ENCODE measurements at regions not wholly inside any gene's neighbourhood (a gene's known extent, or its start where the extent isn't known, plus 50 kb on each side); places are given as distances from the start of the nearest gene placed in this dataset.

DNA sequence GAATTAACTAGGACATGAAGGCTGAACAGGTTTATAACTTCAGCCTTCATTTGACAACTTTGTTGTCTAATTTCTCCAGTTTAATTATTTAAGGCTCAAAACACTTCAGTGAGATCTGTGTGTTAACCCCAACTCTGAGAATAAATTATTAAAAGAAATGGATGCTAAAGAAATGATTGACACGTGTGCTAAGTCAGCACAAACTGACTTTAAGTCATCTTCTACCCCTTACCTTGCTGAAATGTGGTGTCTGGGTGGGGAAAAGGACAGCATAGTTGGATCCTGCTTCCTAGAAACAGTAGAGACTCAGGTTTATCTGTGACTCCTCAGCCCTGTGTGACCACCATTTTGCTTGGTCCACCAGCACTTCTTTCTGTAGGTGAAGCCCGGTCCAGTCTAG is 324.8 kb upstream of the NPSR1 start:
- DNase-seq = no peak

DNA sequence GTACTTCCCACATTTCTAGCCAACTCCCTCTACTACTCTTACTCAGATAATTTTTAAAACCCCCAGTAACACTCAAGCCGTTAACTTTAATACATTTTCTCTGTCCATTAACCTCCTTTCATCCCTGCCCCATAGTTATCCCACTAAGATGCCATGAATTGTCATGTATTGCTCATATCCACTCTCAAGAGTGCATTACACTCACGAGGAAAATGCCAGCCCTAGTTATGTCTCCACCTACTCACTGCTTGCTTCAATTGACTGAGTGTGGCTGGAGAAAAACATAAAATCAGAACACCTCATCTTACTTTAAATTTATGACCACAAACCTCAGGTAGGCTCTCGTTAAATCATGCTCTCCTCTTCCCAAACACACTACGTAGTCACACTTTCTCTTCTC is 324.1 kb upstream of the NPSR1 start:
- no peak for DNase-seq

DNA sequence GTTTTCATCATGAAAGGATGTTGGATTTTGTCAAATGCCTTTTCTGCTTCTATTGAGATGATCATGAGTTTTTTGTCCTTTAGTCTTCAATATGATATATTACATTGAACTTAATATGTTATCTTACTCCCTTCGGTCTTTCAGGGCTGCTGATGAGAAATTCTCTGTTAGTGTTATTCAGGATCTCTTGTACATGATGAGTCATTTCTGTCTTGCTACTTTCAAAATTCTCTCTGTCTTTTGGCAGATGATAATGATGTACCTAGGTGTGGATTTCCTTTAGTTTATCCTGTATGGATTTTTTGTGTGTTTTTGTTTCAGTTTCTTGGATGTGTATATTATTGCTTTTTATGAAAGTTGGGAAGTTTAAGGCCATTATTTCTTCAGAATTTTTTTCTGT is 320.9 kb upstream of the NPSR1 start:
- DNase-seq = no peak

DNA sequence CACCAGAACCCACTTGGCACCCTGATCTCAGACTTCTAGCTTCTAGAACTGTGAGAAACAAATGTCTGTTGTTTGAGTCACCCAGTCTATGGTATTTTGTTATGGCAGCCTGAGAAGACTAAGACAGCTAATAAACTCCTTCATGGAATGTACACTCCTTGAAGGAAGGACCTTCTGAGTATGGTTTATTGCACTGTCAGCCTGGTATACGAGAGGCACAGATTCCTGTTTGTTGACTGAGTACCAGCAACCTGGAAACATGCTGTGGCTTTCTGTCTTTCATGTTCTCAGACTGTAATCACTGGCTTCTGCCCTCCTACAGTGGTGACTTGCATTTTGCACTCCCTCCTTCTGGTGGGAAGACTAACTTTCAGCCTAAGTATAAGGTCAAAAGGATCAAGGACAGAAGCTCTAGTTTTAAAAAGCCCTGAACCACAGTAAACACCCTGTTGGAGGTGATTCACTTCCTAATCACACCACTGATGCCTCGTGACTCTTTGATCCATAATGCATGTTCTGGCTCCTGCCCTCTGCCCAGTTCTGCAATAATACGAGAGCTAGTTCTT is 319.0 kb upstream of the NPSR1 start:
- DNase-seq = peak; percentile 55

DNA sequence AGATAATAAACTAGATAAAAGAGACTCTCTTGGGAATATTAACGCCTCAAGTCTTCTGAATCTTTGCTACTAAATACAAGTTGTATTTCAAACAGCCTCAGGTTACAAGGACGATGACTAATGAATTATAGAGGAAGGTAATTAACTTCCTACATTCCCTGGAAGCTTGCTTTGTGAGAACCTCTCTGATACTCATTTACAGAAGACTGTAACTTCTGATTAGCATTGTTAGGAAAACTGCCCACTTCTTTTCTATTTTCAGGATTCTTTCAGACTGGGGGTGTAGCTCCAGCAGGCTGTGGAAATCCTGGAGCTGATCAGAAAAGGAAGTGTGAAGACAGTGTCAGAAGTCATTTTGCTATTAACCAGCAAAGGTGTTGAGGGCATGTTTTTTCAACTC is 316.7 kb upstream of the NPSR1 start:
- DNase-seq = no peak

DNA sequence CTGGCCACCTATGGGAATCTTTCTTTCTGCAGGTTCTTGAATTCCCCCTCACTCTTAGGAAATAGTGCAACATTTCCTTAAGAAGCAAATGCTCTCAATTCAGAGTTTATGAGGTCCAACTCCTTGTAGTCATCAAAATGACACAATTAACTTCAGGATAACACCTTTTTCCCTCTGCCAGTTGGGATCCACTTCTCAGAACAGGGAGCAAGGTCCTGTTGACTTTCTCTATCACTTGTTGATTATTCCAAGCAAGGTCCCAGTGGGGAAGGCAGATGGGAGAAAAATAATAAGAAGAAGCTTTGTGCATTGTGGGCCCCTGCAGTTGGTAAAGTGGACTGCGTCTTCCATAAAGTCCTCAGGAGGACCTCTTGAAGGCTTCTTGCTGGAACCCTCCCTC is 315.6 kb upstream of the NPSR1 start:
- no peak for DNase-seq

DNA sequence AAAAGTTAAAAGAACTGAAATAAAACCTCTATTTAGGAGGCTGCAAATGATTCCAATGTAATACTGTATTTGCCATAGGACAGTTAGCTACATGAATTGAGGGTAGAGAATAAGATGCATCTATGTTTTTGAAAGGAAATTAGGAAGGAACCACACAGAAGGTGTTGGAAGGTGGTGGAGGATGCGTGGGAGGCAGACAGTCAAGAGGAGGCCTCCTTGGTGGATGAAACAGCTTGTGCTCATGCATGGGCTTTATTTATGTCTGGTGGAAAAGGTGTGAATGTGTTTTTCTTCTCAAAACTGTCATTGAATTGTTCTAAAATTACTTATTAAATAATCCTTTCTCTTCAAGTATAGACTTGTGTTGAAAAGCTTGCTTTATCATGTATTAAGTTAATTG is 314.4 kb upstream of the NPSR1 start:
- no peak for DNase-seq

DNA sequence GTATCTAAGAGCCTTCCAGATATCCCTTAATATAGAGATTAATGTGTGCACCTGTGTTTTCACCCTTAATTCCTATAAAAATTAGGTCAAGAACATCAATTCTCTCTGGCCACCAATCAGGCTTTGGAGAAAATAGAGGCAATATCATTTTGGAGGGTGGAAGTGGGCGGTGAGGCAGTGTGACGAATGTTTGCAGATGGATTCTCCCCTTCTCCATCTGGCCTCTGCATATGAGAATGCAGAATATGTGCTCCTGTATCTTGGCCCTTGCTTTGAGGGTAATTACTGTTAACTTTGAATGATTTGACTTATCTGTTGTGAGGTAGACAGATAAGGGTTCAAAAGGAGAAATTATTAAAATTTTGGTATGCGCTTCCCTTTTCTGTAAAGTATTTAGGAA is 304.0 kb upstream of the NPSR1 start:
- DNase-seq = no peak

DNA sequence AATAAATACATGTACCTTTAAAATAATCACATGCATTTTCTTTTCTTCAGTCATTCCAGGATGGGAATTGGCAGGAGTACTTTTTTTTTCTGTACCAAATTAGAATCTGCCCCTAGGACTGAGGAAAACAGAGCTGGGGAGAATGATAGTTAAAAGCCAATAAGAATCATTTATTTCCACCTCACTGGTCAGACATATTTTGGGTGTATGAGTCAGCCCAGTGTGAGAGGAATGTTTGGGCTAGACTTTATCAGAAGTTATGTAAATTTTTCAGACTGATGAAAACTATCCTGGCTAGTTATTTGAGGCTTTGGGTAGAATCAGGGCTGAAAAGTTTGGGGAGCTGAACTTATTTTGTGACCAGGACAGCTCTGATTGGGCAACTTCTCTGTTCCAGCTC is 303.1 kb upstream of the NPSR1 start:
- DNase-seq = peak; percentile 80

DNA sequence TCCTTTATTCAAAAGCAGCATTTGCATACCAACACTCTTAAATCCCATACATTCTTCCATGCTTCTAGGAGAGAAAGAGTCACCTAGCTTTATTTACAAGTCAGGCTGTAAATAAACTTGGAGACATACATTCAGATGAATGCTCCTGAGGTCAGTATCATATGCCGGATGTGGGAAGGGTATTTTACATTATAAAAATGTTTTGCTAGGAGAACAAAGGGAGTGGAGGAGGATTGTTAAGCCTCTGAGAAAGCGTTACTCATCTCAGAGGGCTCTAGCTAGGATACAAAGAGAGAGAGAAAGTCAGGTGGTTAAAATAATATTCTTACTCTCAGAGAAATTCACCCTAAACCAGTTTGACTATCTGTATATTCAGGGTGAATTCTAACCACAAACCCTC is 300.9 kb upstream of the NPSR1 start:
- DNase-seq = no peak

DNA sequence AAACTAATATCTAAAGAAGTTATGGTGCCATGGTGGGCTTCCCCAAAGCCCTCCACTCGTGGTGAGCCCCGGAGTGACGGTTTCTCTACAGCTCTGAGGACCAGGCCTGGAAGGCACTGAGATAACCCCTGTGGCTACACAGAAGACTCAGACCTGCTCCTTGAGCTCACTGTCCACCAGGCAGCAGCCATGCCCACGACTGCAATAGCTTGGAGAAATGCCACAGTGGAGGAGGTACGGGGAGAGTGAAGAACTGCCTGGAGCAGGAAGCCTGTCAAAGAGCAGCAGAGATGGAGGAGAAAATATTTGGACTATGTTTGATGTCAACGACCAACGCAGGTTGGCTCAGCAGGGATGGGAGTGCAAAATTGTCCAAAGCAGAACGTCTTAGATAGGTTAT is 300.1 kb upstream of the NPSR1 start:
- no peak for DNase-seq

DNA sequence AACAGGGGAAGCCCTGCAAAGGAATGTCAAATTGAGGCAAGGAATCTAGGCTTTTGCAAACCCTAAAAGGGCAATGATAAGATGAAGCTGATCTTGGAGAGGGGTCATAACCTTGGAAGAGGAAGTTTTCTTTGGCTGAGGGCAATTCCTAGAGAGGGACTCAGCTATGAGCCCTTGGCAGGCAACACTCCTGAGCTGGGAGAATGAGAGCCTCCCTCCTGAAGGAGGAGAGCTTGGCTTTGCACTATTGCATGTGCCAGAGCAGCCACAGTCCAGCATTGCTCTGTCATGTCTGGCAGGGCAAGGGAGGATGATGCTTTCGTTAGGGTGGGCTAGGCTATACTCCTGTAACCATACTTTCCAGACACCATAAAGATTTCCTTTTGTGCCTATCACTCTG is 299.4 kb upstream of the NPSR1 start:
- DNase-seq = peak; percentile 7

DNA sequence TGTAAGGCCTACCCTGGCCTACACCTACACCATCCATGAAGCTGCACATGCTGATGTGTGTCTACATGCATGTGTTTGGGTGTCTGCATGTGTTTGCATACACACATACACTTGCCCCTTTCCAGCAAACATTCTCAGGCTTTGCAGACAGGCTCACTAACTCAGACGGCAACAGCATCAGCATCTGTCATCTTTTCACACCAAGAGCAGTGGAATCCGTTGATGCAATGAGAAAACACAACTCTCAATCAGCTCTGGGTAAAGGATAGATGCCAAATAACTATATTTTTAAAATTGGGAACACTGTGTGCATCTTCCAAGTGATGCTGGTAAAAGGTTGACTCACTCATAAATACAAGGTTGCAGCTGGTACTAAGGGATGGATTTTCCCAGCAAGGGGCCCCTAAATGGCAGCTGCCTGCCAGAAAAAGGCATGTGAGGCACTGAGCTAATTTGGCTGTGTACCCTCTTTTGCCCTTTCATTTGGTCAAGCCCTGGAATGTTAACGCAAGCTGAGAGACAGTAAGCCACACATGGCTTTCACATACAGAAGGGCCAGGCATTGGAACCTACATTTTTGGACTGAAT is 296.3 kb upstream of the NPSR1 start:
- no peak for DNase-seq

DNA sequence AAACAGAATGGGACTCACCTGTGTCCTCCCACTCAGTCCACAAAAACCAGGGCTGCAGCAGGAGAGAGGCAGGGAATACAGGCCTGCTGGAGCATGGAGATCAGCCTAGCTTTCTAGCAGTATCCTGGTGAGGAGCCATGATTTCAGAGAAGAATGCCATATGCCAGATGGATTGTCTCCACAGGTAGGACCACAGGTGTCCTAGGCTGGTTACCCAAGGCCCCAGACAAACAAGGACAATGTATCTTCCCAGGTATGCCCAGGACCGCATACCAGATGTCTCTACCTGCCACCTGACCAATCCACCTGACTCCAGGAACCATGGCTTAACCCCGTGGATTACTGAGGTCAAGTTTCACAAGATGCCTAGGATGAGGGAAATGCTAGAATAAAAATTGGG is 295.4 kb upstream of the NPSR1 start:
- DNase-seq = no peak

DNA sequence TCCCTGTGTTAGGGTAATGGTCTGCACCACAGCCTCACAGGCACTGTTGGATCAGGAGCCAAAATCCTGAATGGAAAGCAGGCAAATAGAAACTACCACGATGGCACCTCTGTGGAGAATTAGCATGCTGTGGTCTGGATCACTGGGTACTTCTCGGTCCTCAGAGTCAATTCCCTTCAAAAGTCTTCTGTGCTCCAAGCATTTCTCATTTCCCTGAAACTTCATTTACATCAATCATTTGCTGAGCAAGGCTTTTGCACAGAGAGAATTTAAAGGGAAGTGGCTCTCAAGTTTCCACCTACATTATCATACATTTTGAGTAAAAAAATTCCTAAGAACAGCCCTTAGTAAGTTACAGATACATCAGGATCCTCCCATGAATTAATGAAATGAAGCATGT is 293.9 kb upstream of the NPSR1 start:
- DNase-seq = no peak

DNA sequence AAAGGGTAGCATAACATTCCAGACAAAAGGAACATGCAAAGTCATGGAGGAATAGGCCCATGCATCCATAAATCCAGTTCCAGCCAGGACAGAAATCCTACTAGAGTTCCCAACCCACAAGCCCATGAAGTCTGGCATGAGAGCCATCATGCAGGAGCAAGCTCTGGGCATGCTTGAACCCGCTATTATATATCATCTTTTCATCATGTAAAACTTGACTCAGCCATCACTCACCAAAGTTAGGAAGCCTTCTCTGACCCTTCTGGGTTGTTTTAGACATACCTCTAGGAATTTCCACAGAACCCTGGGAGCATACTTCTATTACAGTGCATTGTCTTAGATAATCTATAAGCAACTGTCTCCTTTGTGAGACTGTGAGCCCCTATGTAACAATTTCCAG is 293.0 kb upstream of the NPSR1 start:
- no peak for DNase-seq

DNA sequence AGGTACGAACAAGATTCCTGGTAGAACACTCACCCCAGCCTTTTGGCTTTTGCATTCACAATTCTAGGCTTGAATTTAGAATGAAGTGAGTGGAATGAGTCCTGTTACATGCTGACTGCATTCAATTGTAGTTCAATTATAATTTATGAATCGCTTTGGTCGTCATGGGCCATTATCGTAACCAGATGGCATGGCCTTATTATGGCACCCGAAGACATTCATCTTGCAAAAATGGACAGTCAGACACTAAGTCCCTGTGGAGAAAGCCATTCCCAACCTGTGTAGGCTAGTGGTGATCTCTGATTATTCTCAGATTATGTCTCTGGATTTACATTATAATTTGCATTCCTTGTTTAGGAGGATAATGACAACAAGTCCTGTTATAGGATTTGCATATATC is 292.4 kb upstream of the NPSR1 start:
- no peak for DNase-seq

DNA sequence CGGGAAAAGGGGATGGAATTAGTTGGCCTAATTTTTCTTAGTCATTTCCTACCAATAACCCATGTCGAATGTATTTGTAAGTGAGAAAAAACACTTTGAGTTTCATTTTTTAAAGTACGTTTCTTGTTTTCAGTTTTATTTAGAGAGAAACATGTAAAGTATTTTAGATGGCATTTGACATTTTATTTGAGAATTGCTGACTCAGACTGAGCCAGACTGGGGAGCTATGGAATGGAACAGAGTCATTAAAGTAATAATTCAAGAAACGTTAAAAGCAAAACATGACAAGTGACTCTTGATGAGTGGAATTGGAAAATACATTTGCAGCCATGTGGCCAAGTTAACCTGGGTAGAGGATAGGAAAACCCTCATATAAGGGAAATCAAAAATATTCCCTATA is 286.1 kb upstream of the NPSR1 start:
- no peak for DNase-seq

DNA sequence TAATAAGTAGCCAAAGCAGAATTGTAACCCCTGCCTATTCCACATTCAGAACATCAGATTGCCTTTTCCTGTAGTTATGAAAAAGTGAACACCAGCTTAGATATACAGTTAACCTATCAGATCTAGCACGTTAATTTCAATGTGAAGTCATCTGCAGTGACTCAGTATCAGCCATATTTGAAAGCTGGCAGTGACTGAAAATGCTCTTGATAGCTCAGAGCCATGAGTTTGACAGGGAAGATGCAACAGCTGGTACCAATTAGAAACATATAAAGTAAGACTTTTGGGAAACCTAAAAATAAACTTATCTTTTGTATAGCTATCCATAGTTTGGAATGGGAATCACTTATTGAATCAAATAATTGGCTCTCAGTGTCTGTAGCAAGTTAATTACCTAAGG is 284.1 kb upstream of the NPSR1 start:
- peak; percentile 17 for DNase-seq

DNA sequence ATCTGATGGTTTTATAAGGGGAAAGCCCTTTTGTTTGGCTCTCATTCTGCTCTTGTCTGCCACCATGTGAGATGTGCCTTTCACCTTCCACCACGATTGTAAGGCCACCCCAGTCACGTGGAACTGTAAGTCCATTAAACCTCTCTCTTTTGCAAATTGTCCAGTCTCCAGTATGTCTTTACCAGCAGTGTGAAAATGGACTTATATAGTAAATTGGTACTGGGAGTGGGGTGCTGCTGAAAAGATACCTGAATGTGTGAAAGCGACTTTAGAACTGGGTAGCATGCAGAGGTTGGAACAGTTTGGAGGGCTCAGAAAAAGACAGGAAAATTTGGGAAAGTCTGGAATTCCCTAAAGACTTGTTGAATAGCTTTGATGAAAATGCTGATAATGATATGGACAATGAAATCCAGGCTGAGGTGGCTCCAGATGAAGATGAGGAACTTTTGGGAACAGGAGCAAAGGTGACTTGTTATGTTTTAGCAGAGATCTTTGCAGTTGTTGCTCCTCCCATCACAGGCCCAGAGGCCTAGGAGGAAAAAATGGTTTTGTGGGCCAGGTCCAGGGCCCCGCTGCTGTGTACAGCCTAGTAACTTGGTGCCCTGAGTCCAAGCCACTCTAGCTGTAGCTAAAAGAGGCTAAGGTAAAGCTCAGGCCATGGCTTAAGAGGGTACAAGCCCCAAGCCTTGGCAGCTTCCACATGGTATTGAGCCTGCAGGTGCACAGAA is 275.7 kb upstream of the NPSR1 start:
- DNase-seq = no peak

DNA sequence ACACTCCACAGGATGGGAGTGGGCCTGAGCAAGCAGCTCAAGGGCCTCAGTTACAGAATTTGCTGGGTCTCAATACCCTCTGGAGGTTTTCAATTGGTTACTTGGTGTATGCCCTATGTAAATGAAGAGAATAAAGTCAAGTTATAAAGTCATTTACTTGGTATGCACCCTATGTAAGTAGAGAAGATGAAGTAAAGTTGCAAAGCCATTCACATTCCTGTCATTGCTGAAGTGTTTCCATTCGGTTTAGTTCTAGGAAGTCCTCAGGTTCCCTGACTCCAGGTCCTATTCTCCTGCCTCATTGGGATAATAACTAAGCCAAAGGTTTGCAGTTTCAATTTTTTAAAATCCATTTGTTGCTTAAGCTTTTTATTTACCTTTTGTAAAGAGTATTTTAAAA is 272.6 kb upstream of the NPSR1 start:
- DNase-seq = peak; percentile 8

DNA sequence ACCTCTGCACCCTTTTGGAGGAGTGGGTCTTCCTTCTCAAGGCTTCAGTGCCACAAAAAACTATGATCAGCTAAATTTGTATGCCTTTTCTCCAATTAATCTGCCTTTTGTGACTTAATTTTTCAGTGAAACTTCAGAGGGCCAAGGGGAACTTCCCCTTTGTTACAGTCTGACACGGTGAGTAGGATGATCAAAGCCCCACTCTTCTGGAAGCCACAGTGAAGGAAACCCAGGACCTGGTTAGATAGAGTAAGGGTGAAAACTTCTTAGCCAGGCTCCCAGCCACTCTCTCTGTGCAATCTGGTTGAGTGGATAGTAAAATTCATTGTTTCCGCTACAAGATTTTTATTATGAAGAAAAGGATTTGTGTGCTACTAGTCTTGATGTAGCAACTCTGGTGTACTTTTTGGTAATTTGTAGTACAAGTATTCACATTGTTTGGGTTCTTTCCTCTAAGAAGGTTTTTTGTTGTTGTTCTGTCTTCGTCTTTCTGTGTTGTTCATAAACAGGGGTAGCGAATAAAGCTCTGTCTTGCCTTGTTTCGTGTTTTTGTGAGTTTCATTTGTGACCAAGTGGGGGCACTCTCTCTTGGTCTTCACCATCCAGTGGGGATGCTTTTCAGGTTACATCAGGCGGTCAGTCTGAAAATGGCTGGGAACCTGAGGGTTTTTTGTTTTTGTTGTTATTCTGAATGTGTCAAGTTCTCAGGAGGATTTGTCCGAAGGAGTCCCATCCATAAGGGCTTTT is 268.5 kb upstream of the NPSR1 start:
- DNase-seq = no peak

DNA sequence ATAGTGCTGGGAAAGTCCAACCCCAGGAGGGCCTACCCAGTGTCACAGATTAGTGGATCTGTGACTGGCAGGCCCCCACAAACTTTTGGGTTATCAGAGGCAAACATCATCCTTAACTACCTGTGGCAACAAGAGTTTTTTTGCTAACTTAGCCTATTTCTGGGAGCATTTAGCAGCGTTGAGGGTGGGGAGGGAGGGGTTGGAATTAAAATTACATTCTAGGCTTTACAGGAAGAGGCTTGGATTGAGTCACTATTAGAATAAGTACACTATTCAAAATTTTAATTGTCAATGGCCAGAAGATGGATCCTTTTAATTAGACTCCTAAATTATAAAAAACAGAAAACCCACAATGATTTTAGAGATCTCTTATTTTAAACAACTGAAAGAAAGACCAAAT is 267.9 kb upstream of the NPSR1 start:
- DNase-seq = no peak

DNA sequence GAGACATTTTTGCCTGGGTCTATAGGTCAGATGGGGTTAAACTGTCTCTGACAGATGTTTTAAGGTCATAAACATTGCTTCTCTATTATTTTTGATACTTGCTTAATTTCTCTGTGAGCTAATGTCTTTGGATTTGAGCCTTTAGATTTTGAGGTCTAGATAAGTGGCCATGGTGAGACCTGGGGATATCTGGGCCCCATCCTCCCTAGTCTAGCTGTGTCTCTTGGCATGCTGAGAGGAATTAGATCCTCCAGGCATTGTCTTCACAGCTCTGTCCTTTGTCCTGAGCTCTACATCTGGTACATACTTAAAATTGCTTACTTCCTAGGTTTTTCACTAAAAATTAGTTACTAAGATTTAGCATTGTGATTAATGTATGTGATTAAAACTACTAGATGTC is 265.0 kb upstream of the NPSR1 start:
- no peak for DNase-seq

Measured in fibroblast of skin of back (primary cell).